ENCODE measurements at regions not wholly inside any gene's neighbourhood (a gene's known extent, or its start where the extent isn't known, plus 50 kb on each side); places are given as distances from the start of the nearest gene placed in this dataset.

GRCh38 chr11:26830757-26831156 is 108.9 kb upstream of the SLC5A12 start:
- no peak for DNase-seq (ENCODE audit: low read depth, low spot score)
- in situ Hi-C loops (cut with HindIII; ENCODE audit: low pct_unique_long_range_greater_than_20kb, low sequenced_read_pairs) = no loop called here

- in situ Hi-C loops (cut with HindIII; ENCODE audit: low pct_unique_long_range_greater_than_20kb, low sequenced_read_pairs) = no loop called here
- no peak for DNase-seq (ENCODE audit: low read depth, low spot score)
Measured at GRCh38 chr11:26834601-26835000, 112.7 kb upstream of the SLC5A12 start.

GRCh38 chr11:26835611-26836010 is 113.8 kb upstream of the SLC5A12 start:
- in situ Hi-C loops (cut with HindIII; ENCODE audit: low pct_unique_long_range_greater_than_20kb, low sequenced_read_pairs) = no loop called here
- DNase-seq (ENCODE audit: low read depth, low spot score) = no peak

DNA sequence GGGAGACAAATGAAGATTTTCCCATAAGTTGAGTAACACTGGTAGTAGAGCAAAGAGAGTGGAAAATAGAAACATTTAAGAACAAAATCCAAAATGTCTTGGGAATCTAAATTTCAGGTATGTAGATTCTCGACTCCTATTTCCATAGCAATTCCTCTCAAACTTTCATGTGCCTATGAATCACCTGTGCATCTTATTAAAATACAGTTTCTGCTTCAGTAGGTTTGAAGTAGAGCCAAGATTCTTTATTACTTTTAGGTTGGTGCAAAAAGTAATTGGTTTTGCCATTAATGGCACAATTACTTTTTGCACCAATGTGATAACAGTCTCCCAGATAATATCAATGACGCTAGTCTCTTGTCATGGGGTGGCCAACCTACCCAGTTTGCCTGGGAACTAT is 115.3 kb upstream of the SLC5A12 start:
- no peak for DNase-seq (ENCODE audit: low read depth, low spot score)
- in situ Hi-C loops (cut with HindIII; ENCODE audit: low pct_unique_long_range_greater_than_20kb, low sequenced_read_pairs) = no loop called here

GRCh38 chr11:26839911-26840698 is 118.2 kb upstream of the SLC5A12 start:
- DNase-seq (ENCODE audit: low read depth, low spot score) = no peak
- in situ Hi-C loops (cut with HindIII; ENCODE audit: low pct_unique_long_range_greater_than_20kb, low sequenced_read_pairs) = no loop called here

DNA sequence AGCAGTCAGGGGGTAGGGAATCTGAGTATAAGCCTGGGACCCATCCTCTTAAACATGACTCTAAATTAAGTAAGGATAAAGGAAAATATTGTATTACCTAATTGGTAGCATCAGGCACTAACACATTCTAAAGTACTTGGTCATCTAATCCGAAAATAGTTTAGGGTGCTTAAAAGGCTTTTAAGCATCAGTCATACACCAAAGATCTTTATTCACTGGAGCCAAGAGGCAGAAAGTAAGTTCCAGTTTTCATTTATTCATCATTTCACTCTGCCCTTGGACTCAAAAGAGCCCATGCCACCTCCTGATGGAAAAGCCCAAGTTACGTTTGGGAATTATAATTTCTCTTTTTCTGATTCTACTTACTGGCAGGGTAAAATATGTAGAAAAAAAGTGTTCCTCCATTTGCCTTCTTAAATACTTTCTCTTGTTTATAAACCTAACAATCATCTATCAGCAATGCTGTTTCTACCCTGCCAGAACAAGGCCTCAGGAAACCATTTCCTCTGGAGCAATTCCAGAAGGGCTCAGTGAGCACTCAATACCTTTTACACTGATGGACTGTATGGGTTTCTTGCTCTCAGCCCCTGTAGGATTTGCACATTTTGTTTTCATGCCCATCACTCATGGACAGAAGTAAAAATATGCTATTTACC is 120.1 kb upstream of the SLC5A12 start:
- no peak for DNase-seq (ENCODE audit: low read depth, low spot score)
- in situ Hi-C loops (cut with HindIII; ENCODE audit: low pct_unique_long_range_greater_than_20kb, low sequenced_read_pairs) = no loop called here

GRCh38 chr11:26842478-26843282 is 120.8 kb upstream of the SLC5A12 start:
- no peak for DNase-seq (ENCODE audit: low read depth, low spot score)
- in situ Hi-C loops (cut with HindIII; ENCODE audit: low pct_unique_long_range_greater_than_20kb, low sequenced_read_pairs) = no loop called here

DNA sequence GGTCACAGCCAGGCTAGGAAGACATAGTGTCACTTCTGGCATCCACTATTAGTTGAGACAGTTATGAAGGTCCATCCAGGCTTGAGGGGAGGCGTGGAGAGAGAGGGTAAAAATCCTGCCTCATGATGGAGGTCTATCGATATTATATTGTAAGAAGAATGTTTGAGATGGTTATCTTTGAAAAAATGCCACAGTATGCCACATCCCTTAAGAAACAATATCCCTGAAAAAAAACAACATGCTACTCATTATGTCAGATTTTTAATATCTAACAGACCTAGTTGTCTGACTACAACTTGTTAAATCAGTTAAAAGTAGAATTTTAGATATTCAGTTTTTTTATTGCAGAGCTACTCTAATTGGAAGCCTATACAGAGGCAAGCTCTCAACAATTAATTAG is 121.7 kb upstream of the SLC5A12 start:
- in situ Hi-C loops (cut with HindIII; ENCODE audit: low pct_unique_long_range_greater_than_20kb, low sequenced_read_pairs) = no loop called here

GRCh38 chr11:26844963-26845362 is 123.1 kb upstream of the SLC5A12 start:
- in situ Hi-C loops (cut with HindIII; ENCODE audit: low pct_unique_long_range_greater_than_20kb, low sequenced_read_pairs) = no loop called here
- DNase-seq (ENCODE audit: low read depth, low spot score) = no peak

More for the DNA sequence above, 121.7 kb upstream of the SLC5A12 start:
- DNase-seq (ENCODE audit: low read depth, low spot score) = no peak

GRCh38 chr11:26846227-26846626 is 124.4 kb upstream of the SLC5A12 start:
- in situ Hi-C loops (cut with HindIII; ENCODE audit: low pct_unique_long_range_greater_than_20kb, low sequenced_read_pairs) = no loop called here
- no peak for DNase-seq (ENCODE audit: low read depth, low spot score)

DNA sequence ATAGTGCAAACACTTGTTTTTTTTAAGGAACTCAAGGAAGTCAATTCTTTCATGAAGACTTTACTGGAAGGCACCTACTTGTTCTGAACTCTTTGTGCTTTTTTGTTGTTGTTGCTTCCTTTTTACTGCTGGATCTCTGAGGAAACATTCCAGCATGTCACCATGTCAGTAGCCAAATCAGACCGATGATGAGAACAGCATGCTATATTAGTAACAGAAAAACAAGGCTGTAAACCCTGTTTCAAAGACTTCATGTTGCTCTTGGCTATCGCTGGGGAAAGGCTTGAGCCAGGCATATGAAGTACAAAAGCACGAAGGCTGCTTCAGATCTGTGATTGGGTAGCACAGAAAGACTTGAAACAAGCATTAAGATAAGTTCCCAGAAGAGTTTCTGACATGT is 125.6 kb upstream of the SLC5A12 start:
- DNase-seq (ENCODE audit: low read depth, low spot score) = no peak
- in situ Hi-C loops (cut with HindIII; ENCODE audit: low pct_unique_long_range_greater_than_20kb, low sequenced_read_pairs) = no loop called here

GRCh38 chr11:26847977-26848376 is 126.1 kb upstream of the SLC5A12 start:
- no peak for DNase-seq (ENCODE audit: low read depth, low spot score)
- in situ Hi-C loops (cut with HindIII; ENCODE audit: low pct_unique_long_range_greater_than_20kb, low sequenced_read_pairs) = no loop called here

GRCh38 chr11:26849036-26849435 is 127.2 kb upstream of the SLC5A12 start:
- DNase-seq (ENCODE audit: low read depth, low spot score) = no peak
- in situ Hi-C loops (cut with HindIII; ENCODE audit: low pct_unique_long_range_greater_than_20kb, low sequenced_read_pairs) = no loop called here

- in situ Hi-C loops (cut with HindIII; ENCODE audit: low pct_unique_long_range_greater_than_20kb, low sequenced_read_pairs) = no loop called here
- DNase-seq (ENCODE audit: low read depth, low spot score) = no peak
Measured at GRCh38 chr11:26851291-26851690, 129.4 kb upstream of the SLC5A12 start.

GRCh38 chr11:26851696-26852095 is 129.8 kb upstream of the SLC5A12 start:
- in situ Hi-C loops (cut with HindIII; ENCODE audit: low pct_unique_long_range_greater_than_20kb, low sequenced_read_pairs) = no loop called here
- DNase-seq (ENCODE audit: low read depth, low spot score) = no peak

DNA sequence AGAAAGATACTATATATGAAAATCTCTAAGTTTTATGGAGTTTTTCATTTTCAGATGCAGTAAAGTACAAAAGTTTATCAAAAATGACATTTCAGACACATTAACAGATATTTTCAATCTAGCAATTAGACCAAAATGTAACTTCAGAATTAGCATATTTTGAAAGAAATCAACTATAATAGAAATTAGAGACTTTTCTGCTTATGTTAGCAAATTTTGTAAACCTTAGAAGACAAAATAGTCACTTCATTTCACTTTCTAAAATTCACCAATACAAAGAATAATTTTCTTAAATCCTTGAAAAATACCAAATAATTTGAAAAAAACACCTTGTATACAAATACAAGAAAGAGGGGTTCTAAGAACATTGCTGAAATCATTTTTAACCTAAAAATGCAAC is 135.8 kb upstream of the FIBIN start:
- in situ Hi-C loops (cut with HindIII; ENCODE audit: low pct_unique_long_range_greater_than_20kb, low sequenced_read_pairs) = no loop called here
- no peak for DNase-seq (ENCODE audit: low read depth, low spot score)

GRCh38 chr11:26859416-26859815 is 134.5 kb upstream of the FIBIN start:
- DNase-seq (ENCODE audit: low read depth, low spot score) = no peak
- in situ Hi-C loops (cut with HindIII; ENCODE audit: low pct_unique_long_range_greater_than_20kb, low sequenced_read_pairs) = no loop called here

DNA sequence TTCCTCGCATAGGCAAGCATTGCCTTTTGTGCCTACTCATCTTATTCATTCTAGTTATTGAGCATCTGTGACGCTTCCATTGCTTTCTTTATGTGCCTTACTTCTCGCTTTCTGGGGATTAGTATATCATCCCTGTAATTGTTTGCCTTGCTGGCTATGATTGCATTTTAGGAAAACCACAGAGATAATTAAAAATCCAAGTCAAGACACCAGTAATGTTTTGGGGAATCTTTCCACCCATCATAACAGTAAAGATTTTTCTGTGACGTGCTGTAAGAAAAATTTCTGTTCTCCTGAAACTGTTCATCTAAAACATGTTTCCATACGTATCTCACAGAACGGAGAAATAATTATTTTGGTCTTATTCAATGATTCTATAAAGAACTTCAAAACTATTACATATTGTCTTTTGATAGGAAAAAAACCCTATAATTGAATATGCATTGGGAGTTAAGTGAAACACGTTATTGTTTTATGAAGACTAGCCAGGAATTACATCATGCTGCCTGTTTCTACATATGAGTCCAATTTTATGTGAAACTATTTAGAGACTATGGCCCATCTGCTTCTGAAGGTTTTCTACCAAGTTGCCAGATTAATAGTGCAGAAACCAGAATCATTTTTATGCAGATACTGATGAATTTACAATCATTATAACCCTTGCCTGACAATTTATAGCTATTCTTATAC is 133.7 kb upstream of the FIBIN start:
- in situ Hi-C loops (cut with HindIII; ENCODE audit: low pct_unique_long_range_greater_than_20kb, low sequenced_read_pairs) = no loop called here

More for the DNA sequence above, 133.7 kb upstream of the FIBIN start:
- DNase-seq (ENCODE audit: low read depth, low spot score) = no peak
